ENCODE measurements at regions not wholly inside any gene's neighbourhood (a gene's known extent, or its start where the extent isn't known, plus 50 kb on each side); places are given as distances from the start of the nearest gene placed in this dataset.

DNA sequence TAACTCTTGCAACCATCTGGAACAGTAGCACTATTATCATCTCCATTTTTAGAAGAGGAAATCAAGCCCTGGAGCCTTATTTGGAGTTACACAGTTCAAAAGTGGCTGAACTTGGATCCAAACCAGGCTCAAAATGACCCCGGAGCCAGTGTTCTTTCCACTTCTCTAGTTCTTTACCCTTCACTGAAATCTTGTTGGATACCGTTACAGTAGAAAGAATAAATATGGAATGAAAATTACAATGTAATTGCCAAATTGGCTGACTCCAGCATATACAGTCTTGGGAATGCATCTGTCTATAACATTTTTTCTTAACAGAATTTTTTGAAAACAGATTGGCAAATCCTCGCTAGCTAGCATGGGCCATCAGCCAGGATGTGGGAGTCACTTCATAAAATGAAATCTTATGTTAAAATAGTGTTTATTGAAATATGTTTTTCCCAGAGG is 261.4 kb downstream of the CTH start:
- H3K27ac ChIP-seq = no peak overlapping the region
- no peaks in the 10 kb centered on the region for H3K9me3 ChIP-seq
- no peaks in the 10 kb centered on the region for H3K36me3 ChIP-seq
- ATAC-seq = no peak
- TF ChIP-seq, protein P1, sequence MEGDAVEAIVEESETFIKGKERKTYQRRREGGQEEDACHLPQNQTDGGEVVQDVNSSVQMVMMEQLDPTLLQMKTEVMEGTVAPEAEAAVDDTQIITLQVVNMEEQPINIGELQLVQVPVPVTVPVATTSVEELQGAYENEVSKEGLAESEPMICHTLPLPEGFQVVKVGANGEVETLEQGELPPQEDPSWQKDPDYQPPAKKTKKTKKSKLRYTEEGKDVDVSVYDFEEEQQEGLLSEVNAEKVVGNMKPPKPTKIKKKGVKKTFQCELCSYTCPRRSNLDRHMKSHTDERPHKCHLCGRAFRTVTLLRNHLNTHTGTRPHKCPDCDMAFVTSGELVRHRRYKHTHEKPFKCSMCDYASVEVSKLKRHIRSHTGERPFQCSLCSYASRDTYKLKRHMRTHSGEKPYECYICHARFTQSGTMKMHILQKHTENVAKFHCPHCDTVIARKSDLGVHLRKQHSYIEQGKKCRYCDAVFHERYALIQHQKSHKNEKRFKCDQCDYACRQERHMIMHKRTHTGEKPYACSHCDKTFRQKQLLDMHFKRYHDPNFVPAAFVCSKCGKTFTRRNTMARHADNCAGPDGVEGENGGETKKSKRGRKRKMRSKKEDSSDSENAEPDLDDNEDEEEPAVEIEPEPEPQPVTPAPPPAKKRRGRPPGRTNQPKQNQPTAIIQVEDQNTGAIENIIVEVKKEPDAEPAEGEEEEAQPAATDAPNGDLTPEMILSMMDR (IDR thresholded peaks at IDR 0.05) = no peak
- DNase-seq = peak in 2 of 4 donors; percentile 58 to 72
- no peak overlapping the region for H3K4me3 ChIP-seq
- H3K27me3 ChIP-seq = no peaks in the 10 kb centered on the region
- no peaks in the 10 kb centered on the region for H3K4me1 ChIP-seq
- intact Hi-C loops (cut with DNase I) = no loop called here

GRCh38 chr1:70674941-70675685 is 264.0 kb downstream of the CTH start:
- H3K36me3 ChIP-seq = no peaks in the 10 kb centered on the region
- H3K4me1 ChIP-seq = no peaks in the 10 kb centered on the region
- DNase-seq = no peak
- H3K27me3 ChIP-seq = no peaks in the 10 kb centered on the region
- H3K4me3 ChIP-seq = no peak overlapping the region
- no peaks in the 10 kb centered on the region for H3K9me3 ChIP-seq
- no peak overlapping the region for H3K27ac ChIP-seq
- intact Hi-C loops (cut with DNase I) = no loop called here
- no peak for ATAC-seq
- TF ChIP-seq, protein P1 (IDR thresholded peaks at IDR 0.05) = no peak

DNA sequence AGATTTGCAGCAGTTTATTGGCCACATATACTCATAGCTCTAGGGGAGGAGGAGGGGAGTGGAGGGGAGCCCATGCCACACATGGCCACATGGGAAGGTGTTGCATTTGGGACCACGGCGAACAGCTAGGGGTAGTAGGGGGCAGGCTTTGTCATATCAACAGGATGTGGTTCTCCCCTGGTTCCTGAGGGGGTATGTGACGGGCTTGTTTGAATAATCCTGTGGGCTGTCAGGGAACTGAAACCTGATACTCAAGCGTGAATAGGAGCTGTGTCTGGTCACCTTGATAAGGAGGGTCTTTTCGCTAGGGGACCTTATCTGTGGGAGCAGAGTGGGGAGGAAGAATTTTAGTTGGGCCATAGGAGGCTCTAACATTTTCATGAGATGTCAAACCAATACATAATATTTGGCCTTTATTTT is 264.7 kb downstream of the CTH start:
- H3K27ac ChIP-seq = no peak overlapping the region
- intact Hi-C loops (cut with DNase I) = no loop called here
- DNase-seq = peak in 1 of 4 donors; percentile 19
- no peaks in the 10 kb centered on the region for H3K27me3 ChIP-seq
- no peak for ATAC-seq
- TF ChIP-seq, protein P1 (IDR thresholded peaks at IDR 0.05) = no peak
- H3K9me3 ChIP-seq = no peaks in the 10 kb centered on the region
- H3K36me3 ChIP-seq = no peaks in the 10 kb centered on the region
- no peak overlapping the region for H3K4me3 ChIP-seq
- H3K4me1 ChIP-seq = no peaks in the 10 kb centered on the region

DNA sequence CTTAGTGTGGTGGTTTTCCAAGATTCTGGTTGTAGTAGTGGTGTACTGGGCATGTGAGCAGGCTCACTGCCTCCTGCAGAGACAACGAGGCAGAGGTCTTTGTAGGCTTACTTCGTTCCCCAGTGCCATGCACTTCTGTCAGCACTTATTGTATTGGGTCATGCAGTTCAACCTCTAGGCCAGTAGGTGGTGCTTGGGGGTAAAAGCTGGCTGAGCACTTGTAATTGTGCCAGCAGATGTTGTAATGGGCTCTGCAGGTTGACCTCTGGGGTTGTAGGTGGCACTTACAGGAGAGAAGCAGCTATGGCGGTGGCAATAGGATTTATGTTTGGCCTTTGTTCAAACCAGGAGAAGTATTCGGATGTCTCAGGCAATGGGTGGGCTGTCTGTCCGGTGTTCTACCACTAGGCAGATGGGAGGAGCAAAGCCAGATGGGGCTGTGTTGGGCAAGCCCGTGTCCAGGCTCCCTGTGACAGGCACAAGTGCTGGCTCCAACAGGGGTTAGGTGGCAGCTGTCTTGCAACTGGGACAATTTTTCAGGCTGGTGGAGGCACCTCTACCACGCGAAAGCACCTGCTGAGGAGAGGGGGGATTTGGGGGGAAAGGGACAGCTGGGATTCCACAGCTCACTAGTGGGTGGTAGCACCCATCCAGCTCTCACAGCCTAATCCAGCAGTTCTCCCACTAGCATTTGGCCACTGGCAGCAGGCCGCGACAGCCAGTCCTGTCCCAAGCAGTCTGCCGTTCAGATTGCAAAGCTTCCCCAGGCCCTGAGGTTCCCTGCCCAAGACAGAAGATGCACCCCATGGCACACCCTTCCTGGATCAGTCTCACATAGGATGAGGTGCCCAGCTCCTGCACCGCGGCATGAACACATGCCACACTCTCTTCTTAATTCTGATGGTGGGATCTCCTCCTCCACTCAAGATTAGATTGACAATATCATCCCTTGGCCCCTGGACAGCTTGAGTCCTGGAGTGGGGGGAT is 274.5 kb downstream of the CTH start:
- Histone ChIP-seq H3K27me3 (no peaks in the 10 kb centered on the region), H3K36me3 (no peaks in the 10 kb centered on the region), H3K4me1 (no peaks in the 10 kb centered on the region), H3K27ac (no peak overlapping the region), H3K4me3 (no peak overlapping the region), H3K9me3 (no peaks in the 10 kb centered on the region)
- TF ChIP-seq, protein P1 (IDR thresholded peaks at IDR 0.05) = peak; percentile 75 to 87
- intact Hi-C loops (cut with DNase I) = no loop called here
- ATAC-seq (peak; percentile 99), DNase-seq (peak in 2 of 4 donors; percentile 34 to 47)

DNA sequence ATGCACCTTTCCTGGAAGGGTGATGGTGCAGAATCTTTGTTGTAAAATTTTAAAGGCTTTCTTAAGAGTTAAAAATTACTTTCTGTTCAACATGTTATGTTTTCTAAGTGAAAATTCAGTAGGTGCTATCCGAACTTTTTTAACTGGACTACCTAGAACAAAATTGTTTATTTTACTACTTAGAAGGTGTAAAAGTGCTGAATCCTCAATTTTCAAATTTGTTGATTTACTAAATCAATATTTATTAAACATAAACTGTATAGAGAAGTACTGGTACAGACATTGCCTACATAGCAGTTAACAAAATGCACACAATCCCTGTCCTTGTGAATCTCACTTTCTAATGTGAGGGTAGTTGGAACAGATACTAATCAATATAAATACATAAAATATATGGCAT is 277.5 kb downstream of the CTH start:
- H3K27me3 ChIP-seq = no peaks in the 10 kb centered on the region
- no peak overlapping the region for H3K27ac ChIP-seq
- H3K4me3 ChIP-seq = no peak overlapping the region
- intact Hi-C loops (cut with DNase I) = no loop called here
- TF ChIP-seq, protein P1 (IDR thresholded peaks at IDR 0.05) = no peak
- H3K36me3 ChIP-seq = no peaks in the 10 kb centered on the region
- DNase-seq = no peak
- ATAC-seq = no peak
- no peaks in the 10 kb centered on the region for H3K9me3 ChIP-seq
- H3K4me1 ChIP-seq = no peaks in the 10 kb centered on the region
